H9 (cell line): ENCODE measurements at regions not wholly inside any gene's neighbourhood (a gene's known extent, or its start where the extent isn't known, plus 50 kb on each side); places are given as distances from the start of the nearest gene placed in this dataset.

Experiments used
- DNase-seq: peaks from one replicate; pipeline ENCODE4 v3.0.0-alpha.2; 2017
- H2AFZ ChIP-seq: one replicate; pipeline ENCODE4 v1.6.1; 2013; ENCODE audit warnings: mild to moderate bottlenecking, low read length, control low read depth, moderate library complexity
- H2AK5ac ChIP-seq: 2 replicates; pipeline ENCODE4 v1.6.1; 2013; ENCODE audit warnings: low read length, control low read depth, mixed read lengths; ENCODE audit not compliant: insufficient read length
- H2BK120ac ChIP-seq: one replicate; pipeline ENCODE4 v1.6.1; 2013; ENCODE audit warnings: low read depth, mild to moderate bottlenecking, low read length, control low read depth, inconsistent platforms; ENCODE audit not compliant: poor library complexity, severe bottlenecking
- H2BK12ac ChIP-seq: 2 replicates; pipeline ENCODE4 v1.6.1; 2013; ENCODE audit warnings: low read length, control low read depth, mixed read lengths, low read depth; ENCODE audit not compliant: insufficient read length
- H2BK15ac ChIP-seq: 2 replicates; pipeline ENCODE4 v1.6.1; 2013; ENCODE audit warnings: low read depth, low read length, control low read depth
- H2BK20ac ChIP-seq: one replicate; pipeline ENCODE4 v1.6.1; 2013; ENCODE audit warnings: low read depth, mild to moderate bottlenecking, low read length, control low read depth, inconsistent platforms; ENCODE audit not compliant: poor library complexity, severe bottlenecking
- H2BK5ac ChIP-seq: 2 replicates; pipeline ENCODE4 v1.6.1; 2013; ENCODE audit warnings: low read length, control low read depth, mixed read lengths; ENCODE audit not compliant: insufficient read length
- H3K14ac ChIP-seq: 2 replicates; pipeline ENCODE4 v1.6.1; 2013; ENCODE audit warnings: low read length, control low read depth; ENCODE audit not compliant: insufficient read depth
- H3K18ac ChIP-seq: 2 replicates; pipeline ENCODE4 v1.6.1; 2013; ENCODE audit warnings: low read depth, mild to moderate bottlenecking, mixed read lengths, low read length, control low read depth; ENCODE audit not compliant: insufficient read length
- H3K23ac ChIP-seq: 2 replicates; pipeline ENCODE4 v1.6.1; 2013; ENCODE audit warnings: low read length, control low read depth, mixed read lengths, low read depth; ENCODE audit not compliant: insufficient read length
- H3K23me2 ChIP-seq: 2 replicates; pipeline ENCODE4 v1.6.1; 2013; ENCODE audit warnings: low read depth, mild to moderate bottlenecking, mixed read lengths, low read length, control low read depth; ENCODE audit not compliant: insufficient read length, poor library complexity, severe bottlenecking
- H3K27ac ChIP-seq: 2 replicates; pipeline ENCODE4 v1.5.1; 2013; ENCODE audit warnings: low read length, control low read depth, mixed read lengths, low read depth; ENCODE audit not compliant: insufficient read length
- H3K27me3 ChIP-seq: 2 replicates; pipeline ENCODE4 v1.6.1; 2013; ENCODE audit warnings: low read length, control low read depth, inconsistent platforms; ENCODE audit not compliant: insufficient read depth
- H3K4ac ChIP-seq: 2 replicates; pipeline ENCODE4 v1.6.1; 2013; ENCODE audit warnings: low read depth, mild to moderate bottlenecking, control low read depth, inconsistent platforms, low read length, moderate library complexity
- H3K4me1 ChIP-seq: 2 replicates; pipeline ENCODE4 v1.6.1; 2013; ENCODE audit warnings: low read length, control low read depth, inconsistent platforms; ENCODE audit not compliant: insufficient read depth
- H3K4me2 ChIP-seq: 2 replicates; pipeline ENCODE4 v1.6.1; 2013; ENCODE audit warnings: low read length, control low read depth, mixed read lengths; ENCODE audit not compliant: insufficient read length, insufficient read depth
- H3K56ac ChIP-seq: 2 replicates; pipeline ENCODE4 v1.6.1; 2013; ENCODE audit warnings: low read depth, mild to moderate bottlenecking, mixed read lengths, low read length, control low read depth; ENCODE audit not compliant: insufficient read length
- H3K79me1 ChIP-seq: 2 replicates; pipeline ENCODE4 v1.6.1; 2013; ENCODE audit warnings: low read depth, mild to moderate bottlenecking, moderate library complexity, low read length, control low read depth, inconsistent platforms; ENCODE audit not compliant: insufficient read depth, poor library complexity, severe bottlenecking
- H3K79me2 ChIP-seq: 2 replicates; pipeline ENCODE4 v1.6.1; 2013; ENCODE audit warnings: low read length, control low read depth, inconsistent platforms; ENCODE audit not compliant: insufficient read depth
- H3K9ac ChIP-seq: 2 replicates; pipeline ENCODE4 v1.6.1; 2013; ENCODE audit warnings: low read length, control low read depth, mixed read lengths; ENCODE audit not compliant: insufficient read length; ENCODE audit errors: extremely low read depth
- H3K9me3 ChIP-seq: one replicate; pipeline ENCODE4 v1.6.1; 2013; ENCODE audit warnings: low read depth, low read length, inconsistent platforms; ENCODE audit not compliant: control insufficient read depth
- H3T11ph ChIP-seq: one replicate; pipeline ENCODE4 v1.6.1; 2013; ENCODE audit warnings: mild to moderate bottlenecking, low read length, control low read depth, inconsistent platforms
- H4K20me1 ChIP-seq: one replicate; pipeline ENCODE4 v1.6.1; 2013; ENCODE audit not compliant: control insufficient read depth, insufficient read length, insufficient read depth
- H4K5ac ChIP-seq: 2 replicates; pipeline ENCODE4 v1.6.1; 2013; ENCODE audit warnings: low read depth, mild to moderate bottlenecking, mixed read lengths, low read length, control low read depth; ENCODE audit not compliant: insufficient read length
- H4K8ac ChIP-seq: replicated peaks from 2 replicates; pipeline ENCODE4 v1.6.1; 2013; ENCODE audit warnings: low read length, control low read depth, mixed read lengths, low read depth; ENCODE audit not compliant: insufficient read length
- H4K91ac ChIP-seq: 2 replicates; pipeline ENCODE4 v1.6.1; 2013; ENCODE audit warnings: low read depth, mild to moderate bottlenecking, moderate library complexity, mixed read lengths, low read length, control low read depth; ENCODE audit not compliant: insufficient read length
- H3K27ac Mint-ChIP-seq, 3 experiments: 2 replicates in 2 of 3; 3 replicates in 1 of 3; pipeline ENCODE4 v1.8.0; 2020 to 2021; ENCODE audit warnings: mixed read lengths in 3 of 3, mild to moderate bottlenecking in 1 of 3, moderate library complexity in 1 of 3
- H3K27me3 Mint-ChIP-seq: 2 replicates; pipeline ENCODE4 v1.8.0; 2021; ENCODE audit warnings: low read depth, mild to moderate bottlenecking, moderate library complexity, mixed read lengths
- H3K36me3 Mint-ChIP-seq, 3 experiments: 2 replicates in 2 of 3; 3 replicates in 1 of 3; pipeline ENCODE4 v1.8.0; 2020 to 2021; ENCODE audit warnings: low read depth in 3 of 3, mixed read lengths in 3 of 3; ENCODE audit not compliant: insufficient read depth in 1 of 3
- H3K4me1 Mint-ChIP-seq, 2 experiments: 2 replicates each; pipeline ENCODE4 v1.8.0; 2020; ENCODE audit warnings: mixed read lengths in 2 of 2
- H3K4me3 Mint-ChIP-seq, 2 experiments: 2 replicates in 1 of 2; 3 replicates in 1 of 2; pipeline ENCODE4 v1.8.0; 2020 to 2021; ENCODE audit warnings: mild to moderate bottlenecking in 2 of 2, mixed read lengths in 2 of 2, moderate library complexity in 1 of 2
- H3K9me3 Mint-ChIP-seq, 2 experiments: 2 replicates in 1 of 2; 3 replicates in 1 of 2; pipeline ENCODE4 v1.8.0; 2020; ENCODE audit warnings: mild to moderate bottlenecking in 2 of 2, mixed read lengths in 2 of 2, moderate library complexity in 1 of 2
- CTCF ChIP-seq: fragments of 200-600 bp; sonication (generic); conservative IDR thresholded peaks from 3 replicates; pipeline ENCODE4 v1.8.0; 2021; ENCODE audit warnings: antibody characterized with exemption, mild to moderate bottlenecking
- WGBS: extraction: QIAGEN DNeasy Blood & Tissue Kit; methylation state at CpG from one replicate; pipeline ENCODE4 v1.1.7; 2013; ENCODE audit warnings: missing lambda C conversion rate, low lambda C conversion rate, mixed read lengths; ENCODE audit not compliant: insufficient read length; ENCODE audit errors: extremely low coverage; 5-methylcytosine and 5-hydroxymethylcytosine counted together

GRCh38 chr5:82345108-82345507 is 67.0 kb upstream of the RPS23 start:
- Mint-ChIP-seq H3K4me1 (peaks cover 12% of the 10 kb centered on the region in 2 experiments), H3K27ac (no peak overlapping the region), H3K27me3 (no peaks in the 10 kb centered on the region), H3K4me3 (no peak overlapping the region), H3K9me3 (no peaks in the 10 kb centered on the region), H3K36me3 (no peaks in the 10 kb centered on the region)
- WGBS = no CpG with 5 or more reads among the region's 3 CpGs
- Histone ChIP-seq H3K56ac (no peak overlapping the region), H2BK120ac (no peak overlapping the region), H3K9me3 (no peaks in the 10 kb centered on the region), H3T11ph (no peak overlapping the region), H2BK15ac (no peak overlapping the region), H3K4ac (no peak overlapping the region), H4K91ac (no peak overlapping the region), H3K4me1 (no peaks in the 10 kb centered on the region), H2BK5ac (no peak overlapping the region), H4K20me1 (no peaks in the 10 kb centered on the region), H3K4me2 (no peak overlapping the region), H2BK20ac (no peak overlapping the region), H3K9ac (no peak overlapping the region), H2BK12ac (no peak overlapping the region), H3K23me2 (no peaks in the 10 kb centered on the region), H3K79me2 (no peaks in the 10 kb centered on the region), H4K5ac (no peak overlapping the region), H4K8ac (no peak overlapping the region), H3K27ac (no peak overlapping the region), H3K27me3 (no peaks in the 10 kb centered on the region), H2AFZ (no peak overlapping the region), H3K23ac (no peak overlapping the region), H3K14ac (no peak overlapping the region), H2AK5ac (no peak overlapping the region), H3K79me1 (no peaks in the 10 kb centered on the region), H3K18ac (no peak overlapping the region)
- DNase-seq = no peak
- TF ChIP-seq CTCF = no peak
